Gastroesophageal sphincter (tissue), 3 donors: ENCODE measurements at regions not wholly inside any gene's neighbourhood (a gene's known extent, or its start where the extent isn't known, plus 50 kb on each side); places are given as distances from the start of the nearest gene placed in this dataset.

ENCODE experiments used
- CTCF ChIP-seq, 4 experiments: fragments of 200-600 bp in 2 of 4; fragments of 450-650 bp in 2 of 4; sonication (generic) in 1 of 4; IDR thresholded peaks; one replicate each; pipeline ENCODE4 v1.5.1; 2017 to 2019; ENCODE audit warnings: antibody characterized with exemption in 4 of 4, mild to moderate bottlenecking in 2 of 4, moderate library complexity in 2 of 4
- POLR2A ChIP-seq, 2 donors: fragments of 450-650 bp; IDR thresholded peaks; one replicate each; pipeline ENCODE4 v1.6.1; 2017; ENCODE audit warnings: antibody characterized with exemption in 2 of 2, mild to moderate bottlenecking in 2 of 2, moderate library complexity in 1 of 2
- POLR2AphosphoS5 ChIP-seq: sonication (generic); formaldehyde crosslinking; IDR thresholded peaks from one replicate; pipeline ENCODE4 v1.6.1; 2017; ENCODE audit warnings: antibody characterized with exemption

- TF ChIP-seq POLR2A (IDR thresholded peaks at IDR 0.05) (no peak), CTCF (IDR thresholded peaks at IDR 0.05) (no peak), POLR2AphosphoS5 (no peak)
Measured at GRCh38 chr13:47218611-47219010, 321.8 kb upstream of the HTR2A start.
